ENCODE measurements at regions not wholly inside any gene's neighbourhood (a gene's known extent, or its start where the extent isn't known, plus 50 kb on each side); places are given as distances from the start of the nearest gene placed in this dataset.
"Not testable (repeated sequence)": the region's sequence is repeated elsewhere in the genome, so short reads cannot be mapped to it uniquely, and the experiment has no call there.

DNA sequence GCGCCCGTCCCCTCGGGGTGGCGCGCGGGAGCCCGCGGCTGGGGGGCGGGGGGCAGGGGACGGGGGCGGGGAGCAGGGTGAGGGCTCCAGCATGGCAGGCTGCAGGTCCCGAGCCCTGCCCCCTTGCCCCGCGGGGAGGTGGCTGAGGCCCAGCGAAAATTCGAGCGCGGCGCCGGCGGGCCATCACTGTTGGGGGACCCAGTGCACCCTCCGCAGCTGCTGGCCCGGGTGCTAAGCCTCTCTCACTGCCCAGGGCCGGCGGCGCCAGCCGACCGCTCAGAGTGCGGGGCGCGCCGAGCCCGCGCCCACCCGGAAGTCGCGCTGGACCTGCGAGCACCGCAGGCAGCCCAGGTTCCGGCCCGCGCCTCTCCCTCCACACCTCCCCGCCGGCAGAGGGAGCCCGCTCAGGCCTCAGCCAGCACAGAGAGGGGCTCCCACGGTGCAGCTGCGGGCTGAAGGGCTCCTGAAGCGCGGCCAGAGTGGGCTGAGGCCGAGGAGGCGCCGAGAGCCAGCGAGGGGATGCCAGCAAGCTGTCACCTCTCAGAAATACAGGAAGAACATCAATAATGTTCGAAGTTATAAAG lies 290.8 kb upstream of the PRSS16 start (continued):
- TF ChIP-seq CBFB (CRISPR knock-in tag; IDR thresholded peaks at IDR 0.05): peak; percentile 88; the same call in 1 of the 2 replicates
- TF ChIP-seq SRY (CRISPR knock-in tag; IDR thresholded peaks at IDR 0.05): 0 out of 2 replicates have a peak, but pooled peaks have one; percentile 71
- TF ChIP-seq TBX3 (IDR thresholded peaks at IDR 0.05; ENCODE audit: borderline replicate concordance): peak; percentile 28; the same call in 1 of the 2 replicates
- TF ChIP-seq ZNF644 (CRISPR knock-in tag; IDR thresholded peaks at IDR 0.05; ENCODE audit: low read depth): peak; percentile 67
- peak; percentile 98 for TF ChIP-seq ZNF850 (CRISPR knock-in tag; conservative IDR thresholded peaks at IDR 0.05)
- TF ChIP-seq, protein P1, sequence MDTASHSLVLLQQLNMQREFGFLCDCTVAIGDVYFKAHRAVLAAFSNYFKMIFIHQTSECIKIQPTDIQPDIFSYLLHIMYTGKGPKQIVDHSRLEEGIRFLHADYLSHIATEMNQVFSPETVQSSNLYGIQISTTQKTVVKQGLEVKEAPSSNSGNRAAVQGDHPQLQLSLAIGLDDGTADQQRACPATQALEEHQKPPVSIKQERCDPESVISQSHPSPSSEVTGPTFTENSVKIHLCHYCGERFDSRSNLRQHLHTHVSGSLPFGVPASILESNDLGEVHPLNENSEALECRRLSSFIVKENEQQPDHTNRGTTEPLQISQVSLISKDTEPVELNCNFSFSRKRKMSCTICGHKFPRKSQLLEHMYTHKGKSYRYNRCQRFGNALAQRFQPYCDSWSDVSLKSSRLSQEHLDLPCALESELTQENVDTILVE (CRISPR knock-in tag; IDR thresholded peaks at IDR 0.05): peak; percentile 50; the same call in 1 of the 2 replicates
- TF ChIP-seq, protein P2, sequence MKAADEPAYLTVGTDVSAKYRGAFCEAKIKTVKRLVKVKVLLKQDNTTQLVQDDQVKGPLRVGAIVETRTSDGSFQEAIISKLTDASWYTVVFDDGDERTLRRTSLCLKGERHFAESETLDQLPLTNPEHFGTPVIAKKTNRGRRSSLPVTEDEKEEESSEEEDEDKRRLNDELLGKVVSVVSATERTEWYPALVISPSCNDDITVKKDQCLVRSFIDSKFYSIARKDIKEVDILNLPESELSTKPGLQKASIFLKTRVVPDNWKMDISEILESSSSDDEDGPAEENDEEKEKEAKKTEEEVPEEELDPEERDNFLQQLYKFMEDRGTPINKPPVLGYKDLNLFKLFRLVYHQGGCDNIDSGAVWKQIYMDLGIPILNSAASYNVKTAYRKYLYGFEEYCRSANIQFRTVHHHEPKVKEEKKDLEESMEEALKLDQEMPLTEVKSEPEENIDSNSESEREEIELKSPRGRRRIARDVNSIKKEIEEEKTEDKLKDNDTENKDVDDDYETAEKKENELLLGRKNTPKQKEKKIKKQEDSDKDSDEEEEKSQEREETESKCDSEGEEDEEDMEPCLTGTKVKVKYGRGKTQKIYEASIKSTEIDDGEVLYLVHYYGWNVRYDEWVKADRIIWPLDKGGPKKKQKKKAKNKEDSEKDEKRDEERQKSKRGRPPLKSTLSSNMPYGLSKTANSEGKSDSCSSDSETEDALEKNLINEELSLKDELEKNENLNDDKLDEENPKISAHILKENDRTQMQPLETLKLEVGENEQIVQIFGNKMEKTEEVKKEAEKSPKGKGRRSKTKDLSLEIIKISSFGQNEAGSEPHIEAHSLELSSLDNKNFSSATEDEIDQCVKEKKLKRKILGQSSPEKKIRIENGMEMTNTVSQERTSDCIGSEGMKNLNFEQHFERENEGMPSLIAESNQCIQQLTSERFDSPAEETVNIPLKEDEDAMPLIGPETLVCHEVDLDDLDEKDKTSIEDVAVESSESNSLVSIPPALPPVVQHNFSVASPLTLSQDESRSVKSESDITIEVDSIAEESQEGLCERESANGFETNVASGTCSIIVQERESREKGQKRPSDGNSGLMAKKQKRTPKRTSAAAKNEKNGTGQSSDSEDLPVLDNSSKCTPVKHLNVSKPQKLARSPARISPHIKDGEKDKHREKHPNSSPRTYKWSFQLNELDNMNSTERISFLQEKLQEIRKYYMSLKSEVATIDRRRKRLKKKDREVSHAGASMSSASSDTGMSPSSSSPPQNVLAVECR (CRISPR knock-in tag; IDR thresholded peaks at IDR 0.05; ENCODE audit: borderline replicate concordance): peak; percentile 49; the same call in 1 of the 2 replicates
- peak; percentile 60 for TF ChIP-seq SALL2 (CRISPR knock-in tag; IDR thresholded peaks at IDR 0.05)
- peak; percentile 31 to 51; a peak in 2 of 4 replicates for TF ChIP-seq POLR2A (IDR thresholded peaks at IDR 0.05; ENCODE audit: insufficient read depth in 1 of 2, low read depth in 2 of 2, low read length in 2 of 2)
- peak; percentile 34; the same call in 1 of the 2 replicates for TF ChIP-seq HNF4A (CRISPR knock-in tag; IDR thresholded peaks at IDR 0.05)
- not testable (repeated sequence) for TF ChIP-seq FOXA1 (IDR thresholded peaks at IDR 0.05); EP300 (IDR thresholded peaks at IDR 0.05; ENCODE audit: low read depth in 2 of 2, low read length in 2 of 2)
- TF ChIP-seq FOXA1 (CRISPR knock-in tag; IDR thresholded peaks at IDR 0.05): peak; percentile 19; the same call in 1 of the 2 replicates
- TF ChIP-seq ARHGAP35 (CRISPR knock-in tag; IDR thresholded peaks at IDR 0.05; ENCODE audit: borderline replicate concordance): peak; percentile 76; the same call in 1 of the 2 replicates
- TF ChIP-seq EP300 (CRISPR knock-in tag; IDR thresholded peaks at IDR 0.05; ENCODE audit: borderline replicate concordance): 0 out of 2 replicates have a peak, but pooled peaks have one; percentile 8
- peak; percentile 55; the same call in 1 of the 2 replicates for TF ChIP-seq ZSCAN31 (CRISPR knock-in tag; IDR thresholded peaks at IDR 0.05; ENCODE audit: low read depth)
- TF ChIP-seq, protein P3, sequence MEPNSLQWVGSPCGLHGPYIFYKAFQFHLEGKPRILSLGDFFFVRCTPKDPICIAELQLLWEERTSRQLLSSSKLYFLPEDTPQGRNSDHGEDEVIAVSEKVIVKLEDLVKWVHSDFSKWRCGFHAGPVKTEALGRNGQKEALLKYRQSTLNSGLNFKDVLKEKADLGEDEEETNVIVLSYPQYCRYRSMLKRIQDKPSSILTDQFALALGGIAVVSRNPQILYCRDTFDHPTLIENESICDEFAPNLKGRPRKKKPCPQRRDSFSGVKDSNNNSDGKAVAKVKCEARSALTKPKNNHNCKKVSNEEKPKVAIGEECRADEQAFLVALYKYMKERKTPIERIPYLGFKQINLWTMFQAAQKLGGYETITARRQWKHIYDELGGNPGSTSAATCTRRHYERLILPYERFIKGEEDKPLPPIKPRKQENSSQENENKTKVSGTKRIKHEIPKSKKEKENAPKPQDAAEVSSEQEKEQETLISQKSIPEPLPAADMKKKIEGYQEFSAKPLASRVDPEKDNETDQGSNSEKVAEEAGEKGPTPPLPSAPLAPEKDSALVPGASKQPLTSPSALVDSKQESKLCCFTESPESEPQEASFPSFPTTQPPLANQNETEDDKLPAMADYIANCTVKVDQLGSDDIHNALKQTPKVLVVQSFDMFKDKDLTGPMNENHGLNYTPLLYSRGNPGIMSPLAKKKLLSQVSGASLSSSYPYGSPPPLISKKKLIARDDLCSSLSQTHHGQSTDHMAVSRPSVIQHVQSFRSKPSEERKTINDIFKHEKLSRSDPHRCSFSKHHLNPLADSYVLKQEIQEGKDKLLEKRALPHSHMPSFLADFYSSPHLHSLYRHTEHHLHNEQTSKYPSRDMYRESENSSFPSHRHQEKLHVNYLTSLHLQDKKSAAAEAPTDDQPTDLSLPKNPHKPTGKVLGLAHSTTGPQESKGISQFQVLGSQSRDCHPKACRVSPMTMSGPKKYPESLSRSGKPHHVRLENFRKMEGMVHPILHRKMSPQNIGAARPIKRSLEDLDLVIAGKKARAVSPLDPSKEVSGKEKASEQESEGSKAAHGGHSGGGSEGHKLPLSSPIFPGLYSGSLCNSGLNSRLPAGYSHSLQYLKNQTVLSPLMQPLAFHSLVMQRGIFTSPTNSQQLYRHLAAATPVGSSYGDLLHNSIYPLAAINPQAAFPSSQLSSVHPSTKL (CRISPR knock-in tag; IDR thresholded peaks at IDR 0.05): peak; percentile 77; the same call in 1 of the 2 replicates
- peak; percentile 67; the same call in 1 of the 2 replicates for TF ChIP-seq KAT7 (CRISPR knock-in tag; IDR thresholded peaks at IDR 0.05; ENCODE audit: borderline replicate concordance)
- peak; percentile 76 for TF ChIP-seq SALL1 (CRISPR knock-in tag; IDR thresholded peaks at IDR 0.05)
- TF ChIP-seq ELF1 (CRISPR knock-in tag; IDR thresholded peaks at IDR 0.05): peak; percentile 85
- TF ChIP-seq ZNF160 (CRISPR knock-in tag; IDR thresholded peaks at IDR 0.05): peak; percentile 61; the same call in 1 of the 2 replicates
- peak; percentile 88 for TF ChIP-seq KAT8 (CRISPR knock-in tag; IDR thresholded peaks at IDR 0.05)
- peak; percentile 87 for TF ChIP-seq GATAD1 (CRISPR knock-in tag; IDR thresholded peaks at IDR 0.05)

Data from HepG2 (cell line).